HG03432 (cell line): ENCODE measurements at regions not wholly inside any gene's neighbourhood (a gene's known extent, or its start where the extent isn't known, plus 50 kb on each side); places are given as distances from the start of the nearest gene placed in this dataset.
"Not testable (repeated sequence)": the region's sequence is repeated elsewhere in the genome, so short reads cannot be mapped to it uniquely, and the experiment has no call there.

Source experiments
- ATAC-seq: cut with Tn5 transposase; IDR thresholded peaks from one replicate; pipeline ENCODE4 v1.9.1; 2021; ENCODE audit warnings: mild to moderate bottlenecking, moderate library complexity; ENCODE audit not compliant: unreplicated experiment

GRCh38 chr9:124084087-124084486, 72.5 kb downstream of the LHX2 start:
- ATAC-seq = no peak

- ATAC-seq = no peak
Measured at GRCh38 chr9:124087226-124087625, 75.7 kb downstream of the LHX2 start.

- no peak for ATAC-seq
Measured at GRCh38 chr9:124088476-124088837, 76.9 kb downstream of the LHX2 start.

- ATAC-seq = peak; percentile 53
Measured at GRCh38 chr9:124089631-124090488, 78.3 kb downstream of the LHX2 start.

- no peak for ATAC-seq
Measured at GRCh38 chr9:124098141-124098905, 86.8 kb downstream of the LHX2 start.

- no peak for ATAC-seq
Measured at GRCh38 chr9:124099860-124100259, 88.3 kb downstream of the LHX2 start.

GRCh38 chr9:124101215-124101968, 89.8 kb downstream of the LHX2 start:
- no peak for ATAC-seq

- no peak for ATAC-seq
Measured at GRCh38 chr9:124101969-124102345, 90.4 kb downstream of the LHX2 start.

GRCh38 chr9:124102363-124102762, 90.8 kb downstream of the LHX2 start:
- no peak for ATAC-seq

GRCh38 chr9:124105266-124105665, 93.7 kb downstream of the LHX2 start:
- ATAC-seq = no peak

GRCh38 chr9:124108216-124108615, 96.6 kb downstream of the LHX2 start:
- no peak for ATAC-seq

- ATAC-seq = no peak
Measured at GRCh38 chr9:124110307-124110915, 98.8 kb downstream of the LHX2 start.

GRCh38 chr9:124116683-124117363, 105.3 kb downstream of the LHX2 start:
- ATAC-seq = no peak

GRCh38 chr9:124118894-124119293, 107.3 kb downstream of the LHX2 start:
- ATAC-seq = no peak

- no peak for ATAC-seq
Measured at GRCh38 chr9:124120272-124120671, 108.7 kb downstream of the LHX2 start.

- ATAC-seq = no peak
Measured at GRCh38 chr9:124121725-124122124, 110.2 kb downstream of the LHX2 start.

GRCh38 chr9:124122321-124122720, 110.8 kb downstream of the LHX2 start:
- ATAC-seq = no peak

- no peak for ATAC-seq
Measured at GRCh38 chr9:124122813-124123462, 111.4 kb downstream of the LHX2 start.

- ATAC-seq = not testable (repeated sequence)
Measured at GRCh38 chr9:124123621-124124020, 112.1 kb downstream of the LHX2 start.
